Right atrium auricular region (tissue), 2 donors: ENCODE measurements at regions not wholly inside any gene's neighbourhood (a gene's known extent, or its start where the extent isn't known, plus 50 kb on each side); places are given as distances from the start of the nearest gene placed in this dataset.

Experiments used
- DNase-seq: peaks from one replicate; pipeline ENCODE4 v3.0.0-alpha.2; 2019; ENCODE audit warnings: low spot score
- H3K27ac ChIP-seq, 2 donors: fragments of 200-600 bp; sonication (generic); 1 replicate in 1 of 2; 2 replicates in 1 of 2; pipeline ENCODE4 v1.5.1; 2016 to 2019
- H3K27me3 ChIP-seq, 2 donors: fragments of 200-600 bp; sonication (generic); one replicate each; pipeline versions ENCODE4 v1.5.1 to v1.6.0; 2017 to 2019
- H3K36me3 ChIP-seq: fragments of 200-600 bp; sonication (generic); one replicate; pipeline ENCODE4 v1.5.1; 2016
- H3K4me1 ChIP-seq, 2 donors: fragments of 200-600 bp; sonication (generic); one replicate each; pipeline versions ENCODE4 v1.5.1 to v1.6.0; 2017 to 2019
- H3K4me3 ChIP-seq, 2 donors: fragments of 200-600 bp; sonication (generic); 1 replicate in 1 of 2; 2 replicates in 1 of 2; pipeline ENCODE4 v1.5.1; 2017 to 2019; ENCODE audit warnings: mild to moderate bottlenecking in 1 of 2, moderate library complexity in 1 of 2
- H3K9me3 ChIP-seq, 2 donors: fragments of 200-600 bp; sonication (generic); one replicate each; pipeline ENCODE4 v1.5.1; 2019
- CTCF ChIP-seq, 2 donors: fragments of 200-600 bp; sonication (generic); IDR thresholded peaks; one replicate each; pipeline ENCODE4 v1.5.1; 2019; ENCODE audit warnings: antibody characterized with exemption in 2 of 2

- no peak overlapping the region for H3K27ac ChIP-seq
- H3K36me3 ChIP-seq, result no peaks in the 10 kb centered on the region
- no peak overlapping the region for H3K4me3 ChIP-seq
- no peak for TF ChIP-seq CTCF (IDR thresholded peaks at IDR 0.05)
- DNase-seq, result no peak
- peaks cover 0 to 2% of the 10 kb centered on the region in 2 donors for H3K9me3 ChIP-seq
- H3K27me3 ChIP-seq, result no peaks in the 10 kb centered on the region
- no peaks in the 10 kb centered on the region for H3K4me1 ChIP-seq
Measured at GRCh38 chr20:9945408-9945807, 89.4 kb upstream of the ANKEF1 start.

- TF ChIP-seq CTCF (IDR thresholded peaks at IDR 0.05), result no peak
- H3K27me3 ChIP-seq, result no peaks in the 10 kb centered on the region
- H3K9me3 ChIP-seq, result peaks cover 0 to 5% of the 10 kb centered on the region in 2 donors
- no peak overlapping the region for H3K4me3 ChIP-seq
- H3K27ac ChIP-seq, result no peak overlapping the region
- H3K4me1 ChIP-seq, result no peaks in the 10 kb centered on the region
- H3K36me3 ChIP-seq, result no peaks in the 10 kb centered on the region
- DNase-seq, result no peak
Measured at GRCh38 chr20:9942736-9943135, 92.1 kb upstream of the ANKEF1 start.

GRCh38 chr20:9940329-9940728 lies 94.5 kb upstream of the ANKEF1 start:
- Histone ChIP-seq H3K4me1 (no peaks in the 10 kb centered on the region), H3K9me3 (peaks cover 0 to 5% of the 10 kb centered on the region in 2 donors), H3K27me3 (no peaks in the 10 kb centered on the region), H3K4me3 (no peak overlapping the region), H3K36me3 (no peaks in the 10 kb centered on the region), H3K27ac (no peak overlapping the region)
- no peak for DNase-seq
- no peak for TF ChIP-seq CTCF (IDR thresholded peaks at IDR 0.05)

- no peaks in the 10 kb centered on the region for H3K27me3 ChIP-seq
- DNase-seq, result no peak
- H3K27ac ChIP-seq, result no peak overlapping the region
- no peaks in the 10 kb centered on the region for H3K36me3 ChIP-seq
- H3K4me3 ChIP-seq, result no peak overlapping the region
- TF ChIP-seq CTCF (IDR thresholded peaks at IDR 0.05), result no peak
- peaks cover 0 to 5% of the 10 kb centered on the region in 2 donors for H3K9me3 ChIP-seq
- H3K4me1 ChIP-seq, result no peaks in the 10 kb centered on the region
Measured at GRCh38 chr20:9939231-9939630, 95.6 kb upstream of the ANKEF1 start.

- DNase-seq, result no peak
- Histone ChIP-seq H3K4me1 (no peaks in the 10 kb centered on the region), H3K36me3 (no peaks in the 10 kb centered on the region), H3K4me3 (no peak overlapping the region), H3K27me3 (no peaks in the 10 kb centered on the region), H3K9me3 (peaks cover 0 to 2% of the 10 kb centered on the region in 2 donors), H3K27ac (no peak overlapping the region)
- TF ChIP-seq CTCF (IDR thresholded peaks at IDR 0.05), result no peak
Measured at GRCh38 chr20:9935285-9935684, 96.4 kb upstream of the PAK5 start.

GRCh38 chr20:9930142-9930541 lies 91.3 kb upstream of the PAK5 start:
- Histone ChIP-seq H3K27ac (no peak overlapping the region), H3K27me3 (no peaks in the 10 kb centered on the region), H3K9me3 (no peaks in the 10 kb centered on the region), H3K4me3 (no peak overlapping the region), H3K4me1 (no peaks in the 10 kb centered on the region), H3K36me3 (no peaks in the 10 kb centered on the region)
- no peak for TF ChIP-seq CTCF (IDR thresholded peaks at IDR 0.05)
- no peak for DNase-seq
